Right atrium auricular region (tissue), 2 donors: ENCODE measurements at regions not wholly inside any gene's neighbourhood (a gene's known extent, or its start where the extent isn't known, plus 50 kb on each side); places are given as distances from the start of the nearest gene placed in this dataset.
"Not testable (repeated sequence)": the region's sequence is repeated elsewhere in the genome, so short reads cannot be mapped to it uniquely, and the experiment has no call there.

ENCODE experiments used
- DNase-seq: peaks from one replicate; pipeline ENCODE4 v3.0.0-alpha.2; 2019; ENCODE audit warnings: low spot score
- H3K27ac ChIP-seq, 2 donors: fragments of 200-600 bp; sonication (generic); 1 replicate in 1 of 2; 2 replicates in 1 of 2; pipeline ENCODE4 v1.5.1; 2016 to 2019
- H3K27me3 ChIP-seq, 2 donors: fragments of 200-600 bp; sonication (generic); one replicate each; pipeline versions ENCODE4 v1.5.1 to v1.6.0; 2017 to 2019
- H3K36me3 ChIP-seq: fragments of 200-600 bp; sonication (generic); one replicate; pipeline ENCODE4 v1.5.1; 2016
- H3K4me1 ChIP-seq, 2 donors: fragments of 200-600 bp; sonication (generic); one replicate each; pipeline versions ENCODE4 v1.5.1 to v1.6.0; 2017 to 2019
- H3K4me3 ChIP-seq, 2 donors: fragments of 200-600 bp; sonication (generic); 1 replicate in 1 of 2; 2 replicates in 1 of 2; pipeline ENCODE4 v1.5.1; 2017 to 2019; ENCODE audit warnings: mild to moderate bottlenecking in 1 of 2, moderate library complexity in 1 of 2
- H3K9me3 ChIP-seq, 2 donors: fragments of 200-600 bp; sonication (generic); one replicate each; pipeline ENCODE4 v1.5.1; 2019
- CTCF ChIP-seq, 2 donors: fragments of 200-600 bp; sonication (generic); IDR thresholded peaks; one replicate each; pipeline ENCODE4 v1.5.1; 2019; ENCODE audit warnings: antibody characterized with exemption in 2 of 2

GRCh38 chr9:75246949-75247348 is 158.6 kb downstream of the OSTF1 start:
- H3K9me3 ChIP-seq: peaks cover 0 to 41% of the 10 kb centered on the region in 2 donors

GRCh38 chr9:75265525-75265972 is 177.2 kb downstream of the OSTF1 start:
- DNase-seq: no peak
- Histone ChIP-seq H3K4me1 (no peaks in the 10 kb centered on the region), H3K4me3 (no peak overlapping the region), H3K9me3 (no peaks in the 10 kb centered on the region), H3K27me3 (no peaks in the 10 kb centered on the region), H3K27ac (no peak overlapping the region), H3K36me3 (no peaks in the 10 kb centered on the region)
- peak; percentile 82 to 92 for TF ChIP-seq CTCF (IDR thresholded peaks at IDR 0.05)

More at GRCh38 chr9:75246949-75247348, 158.6 kb downstream of the OSTF1 start:
- no peak for DNase-seq
- Histone ChIP-seq H3K27ac (no peak overlapping the region), H3K36me3 (no peaks in the 10 kb centered on the region), H3K4me1 (no peaks in the 10 kb centered on the region), H3K27me3 (no peaks in the 10 kb centered on the region), H3K4me3 (no peak overlapping the region)
- no peak for TF ChIP-seq CTCF (IDR thresholded peaks at IDR 0.05)

GRCh38 chr9:75269197-75269596 is 180.9 kb downstream of the OSTF1 start:
- Histone ChIP-seq H3K27me3 (no peaks in the 10 kb centered on the region), H3K36me3 (no peaks in the 10 kb centered on the region), H3K27ac (no peak overlapping the region), H3K9me3 (peaks cover 0 to 21% of the 10 kb centered on the region in 2 donors), H3K4me3 (no peak overlapping the region), H3K4me1 (no peaks in the 10 kb centered on the region)
- TF ChIP-seq CTCF (IDR thresholded peaks at IDR 0.05): no peak
- no peak for DNase-seq

- not testable (repeated sequence) for H3K36me3 ChIP-seq, H3K4me3 ChIP-seq, DNase-seq, H3K4me1 ChIP-seq, H3K27me3 ChIP-seq, H3K27ac ChIP-seq
- peaks cover 0 to 32% of the 10 kb centered on the region in 2 donors for H3K9me3 ChIP-seq
Observed at GRCh38 chr9:75273055-75273454, 184.7 kb downstream of the OSTF1 start.

- Histone ChIP-seq H3K27ac (no peak overlapping the region), H3K27me3 (no peaks in the 10 kb centered on the region)
Observed at GRCh38 chr9:75274781-75275180, 186.5 kb downstream of the OSTF1 start.

GRCh38 chr9:75282047-75282446 is 193.7 kb downstream of the OSTF1 start:
- Histone ChIP-seq H3K9me3 (peaks cover 0 to 23% of the 10 kb centered on the region in 2 donors), H3K4me3 (no peak overlapping the region), H3K27ac (no peak overlapping the region), H3K4me1 (no peaks in the 10 kb centered on the region), H3K27me3 (no peaks in the 10 kb centered on the region), H3K36me3 (no peaks in the 10 kb centered on the region)
- DNase-seq: no peak
- no peak for TF ChIP-seq CTCF (IDR thresholded peaks at IDR 0.05)

More at GRCh38 chr9:75274781-75275180, 186.5 kb downstream of the OSTF1 start:
- Histone ChIP-seq H3K36me3 (no peaks in the 10 kb centered on the region), H3K9me3 (peaks cover 0 to 32% of the 10 kb centered on the region in 2 donors), H3K4me3 (no peak overlapping the region), H3K4me1 (no peaks in the 10 kb centered on the region)
- no peak for DNase-seq
- TF ChIP-seq CTCF (IDR thresholded peaks at IDR 0.05): no peak
